Upper lobe of right lung (tissue), 1 donor: ENCODE measurements at regions not wholly inside any gene's neighbourhood (a gene's known extent, or its start where the extent isn't known, plus 50 kb on each side); places are given as distances from the start of the nearest gene placed in this dataset.

Experiments used
- ATAC-seq: fragments of 200-7000 bp; cut with Tn5 transposase; one replicate; pipeline ENCODE4 v1.9.1; 2020; ENCODE audit warnings: mild to moderate bottlenecking, moderate library complexity
- DNase-seq: peaks from one replicate; pipeline ENCODE4 v3.0.0-alpha.2; 2020
- H3K27ac ChIP-seq: fragments of 200-600 bp; one replicate; pipeline ENCODE4 v1.8.0; 2022
- H3K27me3 ChIP-seq: fragments of 200-600 bp; one replicate; pipeline ENCODE4 v1.8.0; 2022; ENCODE audit warnings: mild to moderate bottlenecking
- H3K36me3 ChIP-seq: fragments of 200-600 bp; one replicate; pipeline ENCODE4 v1.8.0; 2022
- H3K4me1 ChIP-seq: fragments of 200-600 bp; one replicate; pipeline ENCODE4 v1.8.0; 2022
- H3K4me3 ChIP-seq: fragments of 200-600 bp; one replicate; pipeline ENCODE4 v1.8.0; 2022; ENCODE audit warnings: mild to moderate bottlenecking
- H3K9me3 ChIP-seq: fragments of 200-600 bp; one replicate; pipeline ENCODE4 v1.8.0; 2022
- CTCF ChIP-seq: fragments of 200-600 bp; IDR thresholded peaks from one replicate; pipeline ENCODE4 v1.8.0; 2022; ENCODE audit warnings: antibody characterized with exemption
- intact Hi-C: fragments of 100-400 bp; cut with DNase I; formaldehyde crosslinking; loops from one replicate; pipeline ENCODE4 v1.11.0; 2022
- donor health status: DM: no; HTN: yes; CAD: no; lungs with severe emphysema.

DNA sequence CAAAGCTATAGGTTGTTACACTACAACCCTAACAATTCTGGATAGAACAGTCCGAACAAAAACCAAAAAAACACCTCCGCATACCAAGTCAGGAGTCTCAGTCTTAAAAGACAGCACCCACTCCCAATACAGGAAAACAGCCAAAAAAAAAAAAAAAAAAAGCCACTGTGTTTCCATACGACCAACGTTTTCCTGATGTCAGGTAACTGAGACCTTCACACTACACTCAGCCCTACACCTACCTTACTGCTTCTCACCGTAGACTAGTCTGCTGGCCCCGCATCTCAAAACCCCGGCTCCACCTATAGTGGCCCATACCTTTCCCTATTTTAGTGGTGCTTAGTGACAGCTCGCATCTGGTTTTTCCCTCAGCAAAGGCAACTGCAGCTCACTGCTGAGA lies 339.5 kb upstream of the ADAMTS9 start:
- TF ChIP-seq CTCF, result no peak
- H3K4me1 ChIP-seq, result no peaks in the 10 kb centered on the region
- intact Hi-C loops, result no loop called here
- H3K36me3 ChIP-seq, result no peaks in the 10 kb centered on the region
- DNase-seq (no peak), ATAC-seq (no peak)
- no peaks in the 10 kb centered on the region for H3K9me3 ChIP-seq
- no peaks in the 10 kb centered on the region for H3K27me3 ChIP-seq
- no peak overlapping the region for H3K27ac ChIP-seq
- no peak overlapping the region for H3K4me3 ChIP-seq

DNA sequence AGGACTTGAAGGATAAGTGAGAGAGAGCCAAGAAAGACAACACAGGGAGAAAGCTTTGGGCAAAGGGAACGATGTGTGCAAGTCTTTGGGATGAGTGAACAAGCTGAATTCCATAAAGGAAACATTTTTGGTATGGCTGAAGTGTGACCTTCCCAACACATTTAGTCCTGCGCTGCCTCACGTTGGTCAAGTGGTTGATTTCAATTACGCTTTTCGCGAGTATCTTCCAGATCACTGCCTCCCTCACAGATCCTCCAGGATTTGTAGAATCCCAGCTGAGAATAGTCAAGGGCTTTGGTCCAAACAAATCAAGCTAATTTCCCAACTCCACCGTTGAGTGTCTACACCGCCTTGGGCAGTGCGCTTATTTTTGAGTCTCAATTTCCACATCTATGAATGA lies 338.4 kb upstream of the ADAMTS9 start:
- intact Hi-C loops, result no loop called here
- no peak for TF ChIP-seq CTCF
- ATAC-seq (no peak), DNase-seq (no peak)
- Histone ChIP-seq H3K27ac (no peak overlapping the region), H3K27me3 (no peaks in the 10 kb centered on the region), H3K36me3 (no peaks in the 10 kb centered on the region), H3K4me1 (no peaks in the 10 kb centered on the region), H3K4me3 (no peak overlapping the region), H3K9me3 (no peaks in the 10 kb centered on the region)

DNA sequence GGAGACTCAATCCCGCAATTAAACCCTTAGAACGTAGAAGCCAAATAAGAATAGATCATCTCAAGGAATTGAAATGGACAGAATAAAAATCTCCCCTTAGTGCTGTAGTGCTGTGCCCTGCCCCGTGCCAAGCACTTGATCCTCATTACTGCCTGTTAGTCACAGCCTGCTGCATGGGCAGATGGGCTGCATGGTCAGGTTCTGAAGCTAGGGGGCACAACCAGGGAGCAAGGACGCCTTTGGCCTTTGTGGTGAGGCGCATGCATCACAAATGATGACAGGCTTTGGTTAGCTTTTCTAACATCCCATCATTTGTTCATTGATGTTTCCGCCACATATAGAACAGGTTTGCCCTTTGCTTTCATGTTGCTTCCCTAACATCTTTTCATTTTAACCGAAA lies 336.3 kb upstream of the ADAMTS9 start:
- intact Hi-C loops, result no loop called here
- no peak for TF ChIP-seq CTCF
- Histone ChIP-seq H3K27ac (no peak overlapping the region), H3K9me3 (no peaks in the 10 kb centered on the region), H3K27me3 (no peaks in the 10 kb centered on the region), H3K4me3 (no peak overlapping the region), H3K36me3 (no peaks in the 10 kb centered on the region), H3K4me1 (no peaks in the 10 kb centered on the region)
- no peak for DNase-seq
- no peak for ATAC-seq

DNA sequence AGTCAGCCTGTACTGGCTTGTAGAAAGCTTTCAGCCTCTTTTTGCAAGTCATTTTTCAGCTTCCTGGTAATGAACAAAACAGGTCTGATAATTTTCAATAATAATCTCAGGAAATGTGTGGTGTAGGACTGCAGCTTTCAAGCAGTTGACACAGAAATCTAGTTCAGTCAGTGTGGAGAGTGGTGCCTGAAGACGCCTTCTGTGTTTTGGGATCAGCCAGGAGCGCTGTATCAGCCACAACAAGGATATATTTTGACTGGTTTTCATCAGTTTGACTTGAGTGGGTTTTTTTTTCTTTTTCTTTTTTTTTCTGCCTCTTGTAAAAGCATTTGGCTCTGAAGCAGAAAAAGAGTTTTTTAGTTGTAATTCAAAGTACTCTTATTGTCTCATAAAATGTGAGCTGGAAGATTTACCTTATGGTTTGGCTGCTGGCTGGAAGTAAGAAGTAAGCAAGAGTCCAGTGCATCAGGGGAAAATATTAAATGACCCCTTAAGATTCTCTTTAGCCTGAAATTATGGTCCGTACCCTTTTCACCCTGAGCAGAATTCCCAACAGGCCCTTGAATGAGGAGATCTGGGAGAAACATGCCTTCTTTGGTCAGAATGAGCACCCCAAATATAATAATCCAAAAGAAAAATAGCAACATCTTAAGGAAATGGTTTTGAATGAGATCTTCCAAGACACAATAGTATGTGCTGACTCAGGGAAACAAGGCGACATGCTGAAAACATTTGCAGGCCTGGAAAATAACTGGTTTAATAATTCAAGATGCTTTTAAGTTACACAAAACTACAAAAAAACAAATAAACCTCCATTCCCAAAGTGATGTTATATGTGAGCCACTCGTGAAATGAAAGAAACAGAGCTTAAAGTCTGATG lies 332.7 kb upstream of the ADAMTS9 start:
- H3K36me3 ChIP-seq, result no peaks in the 10 kb centered on the region
- no peak for TF ChIP-seq CTCF
- ATAC-seq, result no peak
- no peaks in the 10 kb centered on the region for H3K4me1 ChIP-seq
- no peak overlapping the region for H3K4me3 ChIP-seq
- H3K9me3 ChIP-seq, result no peaks in the 10 kb centered on the region
- intact Hi-C loops, result no loop called here
- no peak overlapping the region for H3K27ac ChIP-seq
- H3K27me3 ChIP-seq, result no peaks in the 10 kb centered on the region
- DNase-seq, result no peak

GRCh38 chr3:65019443-65020055 lies 331.7 kb upstream of the ADAMTS9 start:
- no peak for ATAC-seq
- Histone ChIP-seq H3K4me3 (no peak overlapping the region), H3K4me1 (no peaks in the 10 kb centered on the region), H3K9me3 (no peaks in the 10 kb centered on the region), H3K27me3 (no peaks in the 10 kb centered on the region), H3K36me3 (no peaks in the 10 kb centered on the region), H3K27ac (no peak overlapping the region)
- no peak for DNase-seq
- TF ChIP-seq CTCF, result no peak
- intact Hi-C loops, result no loop called here
